ENCODE measurements at regions not wholly inside any gene's neighbourhood (a gene's known extent, or its start where the extent isn't known, plus 50 kb on each side); places are given as distances from the start of the nearest gene placed in this dataset.

DNA sequence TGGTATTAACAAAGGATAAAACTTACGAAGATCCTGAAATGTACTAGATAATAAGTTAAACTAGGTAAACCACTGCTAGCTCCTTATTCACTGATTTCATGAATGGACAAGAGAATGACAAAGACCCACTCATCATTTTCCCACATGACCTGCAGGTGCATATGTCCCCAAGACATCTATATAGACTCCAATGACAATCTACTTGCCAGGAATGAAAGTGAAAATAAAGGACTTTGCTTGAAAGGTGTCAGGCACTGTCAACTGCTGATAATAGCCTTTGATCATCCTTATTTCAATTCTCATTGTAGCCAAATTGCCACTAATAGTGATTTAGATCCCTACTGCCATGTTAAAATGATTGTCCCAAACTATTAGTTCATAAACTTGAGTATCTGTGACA, 321.8 kb downstream of the HACE1 start:
- CTCF ChIA-PET, result interaction anchor here (1.2 kb wide), 2 partner anchors 9 to 10 kb away, joined by 3 to 4 read pairs; no protein-coding TSS in a partner anchor
- no CpG with 5 or more reads among the region's 1 CpG for WGBS (ENCODE audit: insufficient coverage)
- Histone ChIP-seq H3K9me3 (ENCODE audit: control extremely low read depth in 1 of 5, control insufficient read depth in 4 of 5, insufficient read depth in 2 of 5, low read depth in 1 of 5, low read length in 4 of 5) (no peaks in the 10 kb centered on the region), H3K36me3 (ENCODE audit: control insufficient read depth in 4 of 4, insufficient read depth in 4 of 4, low read length in 3 of 4) (no peaks in the 10 kb centered on the region), H3K4me3 (ENCODE audit: control insufficient read depth in 1 of 7, extremely low read depth in 1 of 7, insufficient read depth in 4 of 7, low read depth in 2 of 7, low read length in 6 of 7) (no peak overlapping the region), H3K27me3 (replicated peaks in 2 of 5; ENCODE audit: control insufficient read depth in 4 of 5, insufficient read depth in 5 of 5, low read length in 4 of 5) (no peaks in the 10 kb centered on the region), H3K4me1 (ENCODE audit: control extremely low read depth in 1 of 4, control insufficient read depth in 4 of 4, insufficient read depth in 4 of 4, low read length in 3 of 4) (peaks cover 0 to 9% (median 0%) of the 10 kb centered on the region in 4 experiments), H3K27ac (ENCODE audit: insufficient read depth in 1 of 2, low read depth in 1 of 2, low read length in 2 of 2, poor library complexity in 1 of 2, severe bottlenecking in 2 of 2) (no peak overlapping the region)
- POLR2A ChIA-PET, result no interaction called here
- no peak for DNase-seq

DNA sequence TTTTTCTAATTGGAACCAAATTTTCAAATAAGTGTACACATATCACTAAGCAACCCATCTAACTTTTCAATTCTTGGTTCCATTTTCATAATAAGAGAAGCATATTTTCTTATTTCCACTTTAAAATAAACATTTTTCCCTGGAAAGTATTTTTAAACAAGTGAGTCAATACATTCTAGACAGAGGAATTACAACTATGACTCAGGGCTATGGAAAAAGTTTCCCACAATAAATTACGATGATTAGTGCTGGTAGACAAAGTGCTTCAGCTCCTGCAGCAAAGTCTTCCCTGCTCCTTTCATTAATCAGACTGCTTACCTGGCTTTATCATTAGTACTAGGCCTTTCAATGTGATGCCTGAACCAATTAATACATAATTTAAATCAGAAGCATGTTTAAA, 322.5 kb downstream of the HACE1 start:
- ChIA-PET CTCF (interaction anchor here (1.2 kb wide), 1 partner anchor 8 kb away, joined by 3 read pairs; no protein-coding TSS in a partner anchor), POLR2A (no interaction called here)
- DNase-seq, result no peak
- Histone ChIP-seq H3K27ac (ENCODE audit: insufficient read depth in 1 of 2, low read depth in 1 of 2, low read length in 2 of 2, poor library complexity in 1 of 2, severe bottlenecking in 2 of 2) (no peak overlapping the region), H3K9me3 (ENCODE audit: control extremely low read depth in 1 of 5, control insufficient read depth in 4 of 5, insufficient read depth in 2 of 5, low read depth in 1 of 5, low read length in 4 of 5) (no peaks in the 10 kb centered on the region), H3K4me1 (ENCODE audit: control extremely low read depth in 1 of 4, control insufficient read depth in 4 of 4, insufficient read depth in 4 of 4, low read length in 3 of 4) (peaks cover 0 to 13% (median 0%) of the 10 kb centered on the region in 4 experiments), H3K36me3 (ENCODE audit: control insufficient read depth in 4 of 4, insufficient read depth in 4 of 4, low read length in 3 of 4) (no peaks in the 10 kb centered on the region), H3K4me3 (ENCODE audit: control insufficient read depth in 1 of 7, extremely low read depth in 1 of 7, insufficient read depth in 4 of 7, low read depth in 2 of 7, low read length in 6 of 7) (no peak overlapping the region), H3K27me3 (replicated peaks in 2 of 5; ENCODE audit: control insufficient read depth in 4 of 5, insufficient read depth in 5 of 5, low read length in 4 of 5) (no peaks in the 10 kb centered on the region)
- WGBS (ENCODE audit: insufficient coverage), result 100% methylated on average over 1 of the region's 1 CpG

DNA sequence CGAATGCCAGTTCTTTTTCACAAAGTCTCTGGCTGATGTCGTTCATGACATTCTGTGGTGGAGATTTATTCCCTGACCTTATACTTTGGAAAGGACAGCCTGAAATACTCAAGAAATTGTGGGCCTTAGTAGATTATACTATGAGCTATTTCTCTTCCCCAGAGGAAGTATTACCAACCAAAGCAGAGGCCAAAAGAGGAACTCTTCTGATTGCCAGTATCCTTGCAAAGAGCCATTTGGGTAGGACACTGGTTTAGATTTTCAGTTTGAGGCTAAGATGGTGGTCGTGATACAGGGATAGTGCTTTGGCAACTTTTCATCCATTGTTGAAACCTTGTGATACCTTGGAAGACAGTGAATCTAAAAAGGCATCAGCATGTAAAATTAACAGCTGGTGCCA, 327.3 kb downstream of the HACE1 start:
- H3K4me3 ChIP-seq (ENCODE audit: control insufficient read depth in 1 of 7, extremely low read depth in 1 of 7, insufficient read depth in 4 of 7, low read depth in 2 of 7, low read length in 6 of 7), result no peak overlapping the region
- no peak overlapping the region for H3K27ac ChIP-seq (ENCODE audit: insufficient read depth in 1 of 2, low read depth in 1 of 2, low read length in 2 of 2, poor library complexity in 1 of 2, severe bottlenecking in 2 of 2)
- POLR2A ChIA-PET, result no interaction called here
- peak in 2 of 3 donors; percentile 13 to 19 for DNase-seq
- peaks cover 0 to 9% (median under 1%) of the 10 kb centered on the region in 4 experiments for H3K4me1 ChIP-seq (ENCODE audit: control extremely low read depth in 1 of 4, control insufficient read depth in 4 of 4, insufficient read depth in 4 of 4, low read length in 3 of 4)
- no peaks in the 10 kb centered on the region for H3K36me3 ChIP-seq (ENCODE audit: control insufficient read depth in 4 of 4, insufficient read depth in 4 of 4, low read length in 3 of 4)
- H3K9me3 ChIP-seq (ENCODE audit: control extremely low read depth in 1 of 5, control insufficient read depth in 4 of 5, insufficient read depth in 2 of 5, low read depth in 1 of 5, low read length in 4 of 5), result no peaks in the 10 kb centered on the region
- WGBS (ENCODE audit: insufficient coverage), result 53% methylated on average over 3 of the region's 3 CpGs
- no peaks in the 10 kb centered on the region for H3K27me3 ChIP-seq (replicated peaks in 2 of 5; ENCODE audit: control insufficient read depth in 4 of 5, insufficient read depth in 5 of 5, low read length in 4 of 5)
- CTCF ChIA-PET, result interaction anchor here (1.8 kb wide), 1 partner anchor 238 kb away, joined by 5 read pairs; no protein-coding TSS in a partner anchor

DNA sequence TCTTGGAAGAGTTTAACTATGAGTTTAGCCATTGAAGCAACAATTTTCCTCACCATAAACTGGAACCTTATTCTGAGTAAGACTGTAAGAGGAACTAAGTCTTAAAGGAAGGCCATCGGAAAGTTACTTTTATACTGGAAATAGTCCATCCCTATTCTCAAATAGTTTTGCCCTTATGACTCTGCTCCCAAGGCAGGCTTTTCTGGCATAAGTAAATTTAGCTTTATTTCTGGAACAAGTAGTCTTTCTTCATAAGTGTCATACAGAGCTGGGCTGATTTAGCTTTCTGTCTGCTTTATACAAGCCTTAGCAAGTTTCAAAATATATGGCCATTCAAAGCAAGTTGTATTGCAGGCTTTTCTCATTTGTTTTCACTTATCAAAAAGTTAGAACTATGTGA, 328.1 kb downstream of the HACE1 start:
- H3K4me1 ChIP-seq (ENCODE audit: control extremely low read depth in 1 of 4, control insufficient read depth in 4 of 4, insufficient read depth in 4 of 4, low read length in 3 of 4), result peaks cover 0 to 17% (median 5%) of the 10 kb centered on the region in 4 experiments
- H3K27me3 ChIP-seq (replicated peaks in 2 of 5; ENCODE audit: control insufficient read depth in 4 of 5, insufficient read depth in 5 of 5, low read length in 4 of 5), result no peaks in the 10 kb centered on the region
- ChIA-PET CTCF (interaction anchor here (1.8 kb wide), 1 partner anchor 239 kb away, joined by 5 read pairs; no protein-coding TSS in a partner anchor), POLR2A (no interaction called here)
- no peak overlapping the region for H3K4me3 ChIP-seq (ENCODE audit: control insufficient read depth in 1 of 7, extremely low read depth in 1 of 7, insufficient read depth in 4 of 7, low read depth in 2 of 7, low read length in 6 of 7)
- no peaks in the 10 kb centered on the region for H3K9me3 ChIP-seq (ENCODE audit: control extremely low read depth in 1 of 5, control insufficient read depth in 4 of 5, insufficient read depth in 2 of 5, low read depth in 1 of 5, low read length in 4 of 5)
- H3K36me3 ChIP-seq (ENCODE audit: control insufficient read depth in 4 of 4, insufficient read depth in 4 of 4, low read length in 3 of 4), result no peaks in the 10 kb centered on the region
- no peak overlapping the region for H3K27ac ChIP-seq (ENCODE audit: insufficient read depth in 1 of 2, low read depth in 1 of 2, low read length in 2 of 2, poor library complexity in 1 of 2, severe bottlenecking in 2 of 2)
- 80% methylated on average over 1 of the region's 1 CpG for WGBS (ENCODE audit: insufficient coverage)
- DNase-seq, result no peak

DNA sequence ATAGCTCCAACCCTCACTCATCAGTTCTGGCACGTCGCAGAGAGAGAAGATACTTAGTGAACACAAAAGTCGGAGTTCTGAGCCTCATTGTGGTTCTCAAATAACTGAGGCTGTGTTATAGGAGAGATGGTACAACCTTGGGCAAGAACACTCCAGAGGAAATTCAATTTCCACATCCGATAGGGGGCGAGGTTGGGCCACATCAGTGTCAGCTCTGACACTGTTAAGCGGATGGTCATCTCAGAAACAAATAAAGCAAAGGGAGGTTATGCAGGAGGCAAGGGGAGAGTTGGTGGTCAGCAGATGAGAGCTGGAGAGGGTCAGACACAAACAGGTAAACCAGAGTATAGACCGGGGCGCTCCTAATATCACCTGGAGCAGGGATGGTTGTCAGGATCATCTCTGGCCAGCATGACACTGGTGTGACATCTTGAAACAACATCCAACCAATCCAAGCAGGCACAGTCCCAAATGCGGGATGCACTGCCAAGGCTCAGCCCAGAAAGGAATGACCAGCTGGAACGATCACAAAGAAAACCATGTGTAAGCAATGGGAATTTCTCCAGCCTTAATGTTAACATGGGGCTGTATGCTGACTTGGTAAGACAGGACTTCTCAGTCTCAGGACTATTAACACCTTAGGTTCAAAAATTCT, 331.8 kb downstream of the HACE1 start:
- 87% methylated on average over 6 of the region's 10 CpGs for WGBS (ENCODE audit: insufficient coverage)
- Histone ChIP-seq H3K4me3 (ENCODE audit: control insufficient read depth in 1 of 7, extremely low read depth in 1 of 7, insufficient read depth in 4 of 7, low read depth in 2 of 7, low read length in 6 of 7) (no peak overlapping the region), H3K27ac (ENCODE audit: insufficient read depth in 1 of 2, low read depth in 1 of 2, low read length in 2 of 2, poor library complexity in 1 of 2, severe bottlenecking in 2 of 2) (no peak overlapping the region), H3K27me3 (replicated peaks in 2 of 5; ENCODE audit: control insufficient read depth in 4 of 5, insufficient read depth in 5 of 5, low read length in 4 of 5) (no peaks in the 10 kb centered on the region), H3K9me3 (ENCODE audit: control extremely low read depth in 1 of 5, control insufficient read depth in 4 of 5, insufficient read depth in 2 of 5, low read depth in 1 of 5, low read length in 4 of 5) (no peaks in the 10 kb centered on the region), H3K36me3 (ENCODE audit: control insufficient read depth in 4 of 4, insufficient read depth in 4 of 4, low read length in 3 of 4) (no peaks in the 10 kb centered on the region), H3K4me1 (ENCODE audit: control extremely low read depth in 1 of 4, control insufficient read depth in 4 of 4, insufficient read depth in 4 of 4, low read length in 3 of 4) (peaks cover 0 to 28% (median 5%) of the 10 kb centered on the region in 4 experiments)
- ChIA-PET POLR2A (no interaction called here), CTCF (interaction anchor here (0.7 to 2.4 kb wide), 11 partner anchors 11 to 315 kb away, joined by 3 to 17 read pairs (median 3); no protein-coding TSS in a partner anchor)
- DNase-seq, result peak in 2 of 3 donors; percentile 21

DNA sequence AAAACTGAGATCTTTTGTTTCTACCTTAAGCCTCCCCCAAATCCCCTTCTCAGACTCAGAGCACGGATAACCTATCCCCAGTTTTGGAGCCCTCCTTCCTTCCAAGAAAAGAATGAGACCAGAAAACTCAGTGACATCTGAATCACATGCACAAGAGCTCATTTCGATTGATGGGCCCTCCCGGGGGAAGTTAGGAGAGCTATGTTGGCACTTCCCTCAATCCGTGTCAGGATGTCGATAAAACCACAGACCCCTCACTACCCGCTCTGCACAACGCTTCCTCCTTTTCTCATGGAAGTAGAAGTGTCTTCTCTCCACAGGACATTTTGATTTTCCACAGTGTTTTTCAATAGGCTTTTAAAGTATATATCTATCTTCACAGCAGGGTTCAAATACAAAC, 332.4 kb downstream of the HACE1 start:
- no peak overlapping the region for H3K4me3 ChIP-seq (ENCODE audit: control insufficient read depth in 1 of 7, extremely low read depth in 1 of 7, insufficient read depth in 4 of 7, low read depth in 2 of 7, low read length in 6 of 7)
- WGBS (ENCODE audit: insufficient coverage), result 11% methylated on average over 2 of the region's 7 CpGs
- no peak overlapping the region for H3K27ac ChIP-seq (ENCODE audit: insufficient read depth in 1 of 2, low read depth in 1 of 2, low read length in 2 of 2, poor library complexity in 1 of 2, severe bottlenecking in 2 of 2)
- POLR2A ChIA-PET, result no interaction called here
- CTCF ChIA-PET, result interaction anchor here (0.7 to 2.4 kb wide), 12 partner anchors 9 to 314 kb away, joined by 3 to 17 read pairs (median 3); no protein-coding TSS in a partner anchor
- H3K36me3 ChIP-seq (ENCODE audit: control insufficient read depth in 4 of 4, insufficient read depth in 4 of 4, low read length in 3 of 4), result no peaks in the 10 kb centered on the region
- no peaks in the 10 kb centered on the region for H3K9me3 ChIP-seq (ENCODE audit: control extremely low read depth in 1 of 5, control insufficient read depth in 4 of 5, insufficient read depth in 2 of 5, low read depth in 1 of 5, low read length in 4 of 5)
- no peaks in the 10 kb centered on the region for H3K27me3 ChIP-seq (replicated peaks in 2 of 5; ENCODE audit: control insufficient read depth in 4 of 5, insufficient read depth in 5 of 5, low read length in 4 of 5)
- peaks cover 0 to 26% (median 6%) of the 10 kb centered on the region in 4 experiments for H3K4me1 ChIP-seq (ENCODE audit: control extremely low read depth in 1 of 4, control insufficient read depth in 4 of 4, insufficient read depth in 4 of 4, low read length in 3 of 4)
- peak; percentile 22 to 54 (median 33) for DNase-seq

DNA sequence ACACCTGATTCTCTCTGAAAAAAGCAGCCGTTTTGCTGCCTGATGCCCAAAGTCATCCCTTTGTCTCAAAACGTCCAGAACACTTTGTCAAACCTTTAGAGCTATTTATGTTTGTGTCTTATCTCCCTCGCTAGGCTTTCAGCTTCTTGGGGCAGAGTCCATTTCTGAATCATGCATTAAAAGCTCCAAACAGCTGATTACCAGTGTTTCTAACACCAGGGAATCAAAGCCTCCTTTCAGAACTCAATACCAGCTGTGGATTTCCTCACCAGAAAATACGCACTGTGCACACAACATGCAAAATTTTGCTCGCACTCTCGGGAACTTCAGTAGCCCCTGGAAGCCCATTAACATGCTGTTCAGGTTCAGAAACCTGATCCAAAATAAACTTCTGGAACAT, 333.3 kb downstream of the HACE1 start:
- ChIA-PET POLR2A (no interaction called here), CTCF (interaction anchor here (0.7 to 2.4 kb wide), 14 partner anchors 8 to 248 kb away, joined by 3 to 17 read pairs (median 3); no protein-coding TSS in a partner anchor)
- Histone ChIP-seq H3K9me3 (ENCODE audit: control extremely low read depth in 1 of 5, control insufficient read depth in 4 of 5, insufficient read depth in 2 of 5, low read depth in 1 of 5, low read length in 4 of 5) (no peaks in the 10 kb centered on the region), H3K27ac (ENCODE audit: insufficient read depth in 1 of 2, low read depth in 1 of 2, low read length in 2 of 2, poor library complexity in 1 of 2, severe bottlenecking in 2 of 2) (no peak overlapping the region), H3K4me1 (ENCODE audit: control extremely low read depth in 1 of 4, control insufficient read depth in 4 of 4, insufficient read depth in 4 of 4, low read length in 3 of 4) (peaks cover 0 to 23% (median 6%) of the 10 kb centered on the region in 4 experiments), H3K27me3 (replicated peaks in 2 of 5; ENCODE audit: control insufficient read depth in 4 of 5, insufficient read depth in 5 of 5, low read length in 4 of 5) (no peaks in the 10 kb centered on the region), H3K36me3 (ENCODE audit: control insufficient read depth in 4 of 4, insufficient read depth in 4 of 4, low read length in 3 of 4) (no peaks in the 10 kb centered on the region), H3K4me3 (ENCODE audit: control insufficient read depth in 1 of 7, extremely low read depth in 1 of 7, insufficient read depth in 4 of 7, low read depth in 2 of 7, low read length in 6 of 7) (no peak overlapping the region)
- WGBS (ENCODE audit: insufficient coverage), result 82% methylated on average over 6 of the region's 6 CpGs
- DNase-seq, result no peak
